ENCODE measurements at regions not wholly inside any gene's neighbourhood (a gene's known extent, or its start where the extent isn't known, plus 50 kb on each side); places are given as distances from the start of the nearest gene placed in this dataset.

DNA sequence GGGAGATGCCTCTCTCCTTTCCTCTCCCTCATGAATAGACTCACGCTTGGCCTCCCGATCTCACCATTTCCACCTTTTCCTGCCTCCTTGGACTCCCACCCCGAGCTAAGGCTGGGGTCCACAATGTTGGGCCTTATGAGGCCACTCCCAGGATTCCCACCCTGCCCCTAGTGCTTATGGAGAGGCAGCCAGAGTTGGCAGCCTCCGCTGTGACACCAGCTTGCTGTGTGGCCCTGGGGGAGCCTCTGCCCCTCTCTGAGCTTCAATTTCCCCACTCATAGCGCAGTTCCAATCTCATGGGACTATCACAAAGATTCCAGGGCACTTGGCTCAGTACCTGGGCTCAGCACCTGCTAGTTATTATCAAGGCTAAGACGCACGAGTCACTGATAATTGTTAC lies 118.7 kb upstream of the WNT4 start:
- Mint-ChIP-seq H3K9me3 (no peaks in the 10 kb centered on the region), H3K4me3 (no peak overlapping the region), H3K27ac (no peak overlapping the region), H3K27me3 (no peaks in the 10 kb centered on the region), H3K36me3 (no peaks in the 10 kb centered on the region), H3K4me1 (ENCODE audit: unreplicated experiment) (peaks cover 42% of the 10 kb centered on the region)
- TF ChIP-seq, protein P1, sequence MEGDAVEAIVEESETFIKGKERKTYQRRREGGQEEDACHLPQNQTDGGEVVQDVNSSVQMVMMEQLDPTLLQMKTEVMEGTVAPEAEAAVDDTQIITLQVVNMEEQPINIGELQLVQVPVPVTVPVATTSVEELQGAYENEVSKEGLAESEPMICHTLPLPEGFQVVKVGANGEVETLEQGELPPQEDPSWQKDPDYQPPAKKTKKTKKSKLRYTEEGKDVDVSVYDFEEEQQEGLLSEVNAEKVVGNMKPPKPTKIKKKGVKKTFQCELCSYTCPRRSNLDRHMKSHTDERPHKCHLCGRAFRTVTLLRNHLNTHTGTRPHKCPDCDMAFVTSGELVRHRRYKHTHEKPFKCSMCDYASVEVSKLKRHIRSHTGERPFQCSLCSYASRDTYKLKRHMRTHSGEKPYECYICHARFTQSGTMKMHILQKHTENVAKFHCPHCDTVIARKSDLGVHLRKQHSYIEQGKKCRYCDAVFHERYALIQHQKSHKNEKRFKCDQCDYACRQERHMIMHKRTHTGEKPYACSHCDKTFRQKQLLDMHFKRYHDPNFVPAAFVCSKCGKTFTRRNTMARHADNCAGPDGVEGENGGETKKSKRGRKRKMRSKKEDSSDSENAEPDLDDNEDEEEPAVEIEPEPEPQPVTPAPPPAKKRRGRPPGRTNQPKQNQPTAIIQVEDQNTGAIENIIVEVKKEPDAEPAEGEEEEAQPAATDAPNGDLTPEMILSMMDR (conservative IDR thresholded peaks at IDR 0.05): no peak
- DNase-seq (ENCODE audit: extremely low spot score, unreplicated experiment): no peak

DNA sequence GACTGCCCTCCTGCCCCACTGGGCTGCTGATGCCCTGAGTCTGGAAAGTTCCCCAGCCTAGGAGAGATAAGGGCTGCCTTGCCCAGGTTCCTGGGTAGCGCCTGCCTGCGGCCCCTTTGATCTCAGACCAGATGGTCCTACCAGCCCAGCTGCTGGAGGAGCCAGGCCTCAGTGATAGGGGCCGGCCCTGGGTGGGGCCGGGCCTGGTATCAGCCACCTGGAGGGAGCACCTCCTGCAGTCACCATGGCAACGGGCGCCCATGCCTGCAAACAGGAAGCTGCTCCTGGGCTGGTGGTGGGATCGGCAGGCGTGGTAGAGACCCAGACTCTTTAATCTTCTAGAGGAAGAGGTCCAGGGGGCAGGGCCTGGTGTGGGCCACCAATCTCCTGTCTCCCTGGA lies 119.7 kb upstream of the WNT4 start:
- Mint-ChIP-seq H3K36me3 (no peaks in the 10 kb centered on the region), H3K27me3 (no peaks in the 10 kb centered on the region), H3K27ac (no peak overlapping the region), H3K4me3 (no peak overlapping the region), H3K9me3 (no peaks in the 10 kb centered on the region), H3K4me1 (ENCODE audit: unreplicated experiment) (peaks cover 42% of the 10 kb centered on the region)
- DNase-seq (ENCODE audit: extremely low spot score, unreplicated experiment): no peak
- TF ChIP-seq, protein P1 (conservative IDR thresholded peaks at IDR 0.05): no peak

DNA sequence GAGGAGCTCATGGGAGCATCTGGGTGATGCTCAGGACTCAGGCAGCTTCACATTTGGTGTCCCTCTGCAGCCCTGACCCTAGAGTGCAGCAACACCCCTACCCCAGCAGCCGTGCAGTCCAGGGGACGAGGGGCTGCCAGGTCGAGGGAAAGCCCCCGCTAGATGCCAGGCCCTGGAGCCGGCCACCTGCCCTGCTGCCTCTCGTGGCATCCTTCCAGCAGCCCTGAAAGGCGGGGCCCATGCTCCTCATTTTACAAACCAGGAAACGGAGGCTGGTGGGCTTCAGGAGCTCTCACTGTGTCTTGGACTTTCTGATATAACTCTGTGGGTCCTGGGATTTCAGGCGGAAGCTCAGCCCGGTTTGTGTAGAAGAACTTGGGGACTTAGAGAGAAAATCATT lies 120.5 kb upstream of the WNT4 start:
- DNase-seq (ENCODE audit: extremely low spot score, unreplicated experiment): no peak
- H3K4me1 Mint-ChIP-seq (ENCODE audit: unreplicated experiment): peaks cover 42% of the 10 kb centered on the region
- H3K36me3 Mint-ChIP-seq: no peaks in the 10 kb centered on the region
- TF ChIP-seq, protein P1 (conservative IDR thresholded peaks at IDR 0.05): no peak
- no peaks in the 10 kb centered on the region for H3K27me3 Mint-ChIP-seq
- H3K27ac Mint-ChIP-seq: no peak overlapping the region
- H3K9me3 Mint-ChIP-seq: no peaks in the 10 kb centered on the region
- no peak overlapping the region for H3K4me3 Mint-ChIP-seq

DNA sequence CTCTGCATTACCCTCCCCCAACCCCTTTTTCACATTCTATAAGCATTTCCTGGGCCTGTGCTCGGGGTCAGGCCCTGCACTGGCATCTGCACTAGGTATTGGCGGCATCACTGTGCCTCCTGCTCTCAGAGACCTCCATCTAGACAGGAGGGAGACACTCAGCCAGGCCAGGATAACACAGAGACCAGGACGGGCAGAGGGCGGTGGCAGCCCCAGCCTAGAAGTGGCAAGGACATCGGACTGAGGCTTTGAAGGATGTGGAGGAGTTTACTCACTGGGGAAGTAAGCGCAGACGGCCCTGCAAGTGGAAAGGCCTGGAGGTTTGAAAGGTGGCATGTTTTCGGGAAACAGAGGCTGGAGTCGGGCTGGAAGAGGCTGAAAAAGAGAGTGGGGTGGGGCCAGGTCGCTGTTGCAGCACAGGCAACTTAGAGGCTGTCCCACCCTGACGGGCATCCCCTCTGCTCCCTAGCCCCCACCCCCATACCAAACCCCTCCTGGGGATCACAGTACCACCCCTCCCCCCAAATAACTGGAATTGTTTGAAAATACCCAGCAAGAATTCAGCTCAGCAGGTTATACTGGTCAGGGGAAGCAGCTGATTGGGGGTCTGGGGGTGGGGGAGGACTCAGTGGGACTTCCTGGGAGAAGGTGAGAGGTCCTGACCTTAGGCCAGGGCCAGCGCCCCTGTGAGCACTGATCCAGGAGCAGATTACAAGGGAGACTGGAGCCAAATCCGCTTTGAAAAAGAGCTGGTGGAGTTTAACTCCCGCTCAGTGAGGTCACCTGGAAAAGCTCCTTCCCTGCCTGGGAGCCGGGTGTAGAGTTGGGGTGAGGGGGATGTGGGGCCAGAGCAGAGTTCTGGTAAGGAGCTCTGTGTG lies 121.8 kb upstream of the WNT4 start:
- Mint-ChIP-seq H3K4me3 (no peak overlapping the region), H3K27ac (peak overlapping the region; percentile 42), H3K36me3 (no peaks in the 10 kb centered on the region), H3K27me3 (no peaks in the 10 kb centered on the region), H3K9me3 (no peaks in the 10 kb centered on the region), H3K4me1 (ENCODE audit: unreplicated experiment) (peaks cover 34% of the 10 kb centered on the region)
- no peak for DNase-seq (ENCODE audit: extremely low spot score, unreplicated experiment)
- TF ChIP-seq, protein P1 (conservative IDR thresholded peaks at IDR 0.05): no peak

DNA sequence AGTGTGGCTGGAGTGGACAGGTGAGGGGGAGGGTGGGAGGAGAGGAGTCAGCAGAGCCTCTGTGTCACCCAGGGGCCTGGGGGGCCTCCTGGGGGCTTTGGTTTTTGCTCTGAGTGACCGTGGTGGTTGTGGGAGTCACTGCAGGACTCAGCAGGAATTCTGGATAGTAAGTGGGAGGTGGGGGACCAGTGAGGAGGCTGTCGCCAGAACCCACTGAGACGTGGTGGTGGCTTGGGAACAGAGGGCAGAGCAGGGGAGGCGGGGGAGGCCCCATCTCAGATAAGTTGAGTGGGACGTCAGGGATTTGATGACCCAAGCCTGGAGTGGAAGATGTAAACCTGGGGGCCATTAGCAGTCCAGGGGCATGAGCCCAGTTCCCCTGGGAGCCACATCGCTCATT lies 123.2 kb upstream of the WNT4 start:
- Mint-ChIP-seq H3K27ac (no peak overlapping the region), H3K36me3 (no peaks in the 10 kb centered on the region), H3K4me3 (no peak overlapping the region), H3K4me1 (ENCODE audit: unreplicated experiment) (peaks cover 23% of the 10 kb centered on the region), H3K9me3 (no peaks in the 10 kb centered on the region), H3K27me3 (no peaks in the 10 kb centered on the region)
- DNase-seq (ENCODE audit: extremely low spot score, unreplicated experiment): no peak
- TF ChIP-seq, protein P1 (conservative IDR thresholded peaks at IDR 0.05): no peak
